ENCODE measurements at regions not wholly inside any gene's neighbourhood (a gene's known extent, or its start where the extent isn't known, plus 50 kb on each side); places are given as distances from the start of the nearest gene placed in this dataset.

DNA sequence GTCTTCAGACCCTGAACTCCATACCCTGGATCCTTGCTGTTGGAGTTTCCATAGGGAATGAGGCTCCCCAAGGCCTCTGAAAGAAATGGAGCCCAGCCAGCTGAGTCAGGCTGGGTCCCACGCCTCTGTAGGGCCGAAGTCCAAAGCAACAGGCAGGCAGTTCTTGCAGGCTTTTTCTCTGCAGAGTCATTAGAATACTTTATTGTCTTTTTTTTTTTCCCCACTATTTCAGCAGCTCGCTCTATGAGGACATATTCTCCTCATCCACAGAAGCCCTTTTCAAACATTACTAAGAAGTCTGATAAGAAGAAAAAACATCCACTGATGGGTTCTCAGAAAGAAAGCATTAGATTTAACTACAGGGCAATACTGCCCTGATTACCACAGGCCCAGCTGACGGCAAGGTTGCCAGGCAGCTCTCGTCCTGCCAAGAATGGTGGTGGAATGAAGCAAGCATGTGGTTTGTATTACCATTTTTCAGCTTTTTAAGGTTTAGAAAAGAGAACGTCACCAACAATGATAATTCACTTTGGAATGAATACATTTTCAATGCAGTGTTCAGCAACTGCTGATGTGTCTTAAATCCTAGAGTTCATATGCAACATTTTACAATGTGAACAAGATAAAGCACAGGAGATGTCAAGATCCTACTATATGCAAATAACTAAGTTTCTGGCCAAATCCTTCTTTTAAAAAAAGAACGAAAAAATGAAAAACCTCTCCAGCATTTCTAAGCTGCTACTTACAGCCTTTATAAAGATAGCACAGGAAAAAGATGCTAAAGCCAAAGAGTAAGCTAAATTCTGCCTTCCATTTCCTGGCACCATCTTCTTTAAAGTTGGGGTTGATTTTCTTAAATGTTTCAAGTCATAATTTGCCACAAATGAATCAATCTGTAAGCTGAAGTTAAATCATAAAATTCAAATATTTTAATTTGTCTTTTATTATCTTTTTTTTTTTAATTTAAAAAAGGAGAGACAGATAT lies 223.6 kb upstream of the CITED2 start:
- no peak for DNase-seq

GRCh38 chr6:139597087-139597763 lies 222.8 kb upstream of the CITED2 start:
- no peak for DNase-seq

DNA sequence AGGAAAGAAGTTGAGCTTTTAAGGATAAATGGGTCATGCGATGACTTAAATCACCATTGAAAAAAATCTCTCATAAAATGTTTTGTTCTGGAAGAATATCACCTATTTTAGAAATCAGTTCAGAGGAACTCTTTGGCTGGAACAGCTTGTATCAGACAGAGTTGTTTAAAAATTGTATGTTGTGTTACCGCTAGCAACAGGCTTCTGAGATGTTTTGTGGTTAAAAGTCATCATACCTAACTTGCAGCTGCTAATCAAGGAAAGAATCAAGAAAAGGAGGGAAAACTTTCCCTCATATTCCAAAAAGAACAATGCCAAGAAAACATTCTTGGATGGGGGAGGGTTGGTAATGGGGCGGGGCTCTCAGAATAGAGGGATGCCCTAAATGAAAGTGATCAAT lies 220.7 kb upstream of the CITED2 start:
- DNase-seq: no peak

DNA sequence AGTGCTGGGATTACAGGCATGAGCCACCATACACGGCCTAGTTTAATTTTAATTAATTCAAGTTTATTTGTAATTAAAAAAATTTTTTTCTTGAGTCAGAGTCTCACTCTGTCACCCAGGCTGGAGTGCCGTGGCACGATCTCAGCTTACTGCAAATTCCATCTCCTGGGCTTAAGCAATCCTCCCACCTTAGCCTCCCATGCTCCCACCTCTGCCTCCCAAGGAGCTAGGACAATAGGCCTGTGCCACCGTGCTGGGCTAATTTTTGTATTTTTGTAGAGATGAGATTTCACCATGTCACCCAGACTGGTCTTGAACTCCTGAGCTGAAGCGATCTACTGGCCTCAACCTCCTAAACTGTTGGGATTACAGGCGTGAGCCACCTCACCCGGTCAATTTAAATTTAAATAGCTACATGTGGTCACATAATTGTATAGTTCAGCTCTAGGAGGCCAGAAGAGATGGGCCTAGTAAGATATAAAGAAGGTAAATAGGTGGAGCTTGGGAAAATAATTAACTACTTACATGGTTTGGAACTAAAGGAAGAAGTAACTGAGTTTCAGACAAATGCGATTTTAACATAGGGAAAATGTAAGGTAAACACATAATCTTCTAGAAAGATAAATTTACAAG lies 220.0 kb upstream of the CITED2 start:
- no peak for DNase-seq

DNA sequence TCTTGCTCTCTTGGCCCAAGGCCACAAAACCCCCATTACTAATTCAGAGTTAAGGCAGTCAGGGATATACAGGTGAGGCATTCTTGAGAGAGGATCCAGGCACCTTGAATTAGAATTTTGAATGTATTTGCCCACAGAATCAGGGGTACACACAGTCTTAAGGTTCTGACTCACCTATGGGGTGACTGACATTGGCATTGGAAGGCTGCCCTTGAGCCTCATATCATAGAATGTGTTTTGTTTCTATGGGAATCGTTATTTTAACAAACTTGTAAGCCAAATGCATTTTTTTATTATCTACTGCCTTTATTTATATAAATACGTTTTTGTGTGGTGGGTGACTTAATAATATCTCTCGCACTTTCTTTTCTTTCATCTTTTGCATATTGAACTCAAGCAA lies 218.6 kb upstream of the CITED2 start:
- DNase-seq: no peak

DNA sequence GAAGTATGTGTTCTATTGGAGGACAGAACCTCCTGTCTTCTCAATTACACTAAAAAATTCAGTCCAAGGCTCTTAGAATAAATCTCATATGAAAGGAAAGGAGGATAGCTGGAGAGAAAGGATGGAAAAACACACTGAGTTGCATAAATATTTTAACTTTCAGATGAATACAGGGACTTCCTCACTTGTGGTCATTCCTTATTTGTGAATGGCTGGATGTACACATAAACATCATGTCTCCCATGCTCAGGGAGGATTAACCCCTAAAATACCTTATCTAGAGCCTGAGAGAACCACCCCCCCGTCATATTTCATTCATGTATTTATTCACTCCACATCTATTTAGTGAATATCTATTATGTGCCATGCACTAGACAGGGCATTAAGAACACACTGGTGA lies 217.6 kb upstream of the CITED2 start:
- DNase-seq: no peak

- DNase-seq: peak; percentile 31 to 47 (median 34)
These were observed 216.8 kb upstream of the CITED2 start for GRCh38 chr6:139591075-139591865.

- no peak for DNase-seq
These were observed 215.8 kb upstream of the CITED2 start for GRCh38 chr6:139590206-139590605.

GRCh38 chr6:139588734-139589593 lies 214.5 kb upstream of the CITED2 start:
- DNase-seq: no peak

DNA sequence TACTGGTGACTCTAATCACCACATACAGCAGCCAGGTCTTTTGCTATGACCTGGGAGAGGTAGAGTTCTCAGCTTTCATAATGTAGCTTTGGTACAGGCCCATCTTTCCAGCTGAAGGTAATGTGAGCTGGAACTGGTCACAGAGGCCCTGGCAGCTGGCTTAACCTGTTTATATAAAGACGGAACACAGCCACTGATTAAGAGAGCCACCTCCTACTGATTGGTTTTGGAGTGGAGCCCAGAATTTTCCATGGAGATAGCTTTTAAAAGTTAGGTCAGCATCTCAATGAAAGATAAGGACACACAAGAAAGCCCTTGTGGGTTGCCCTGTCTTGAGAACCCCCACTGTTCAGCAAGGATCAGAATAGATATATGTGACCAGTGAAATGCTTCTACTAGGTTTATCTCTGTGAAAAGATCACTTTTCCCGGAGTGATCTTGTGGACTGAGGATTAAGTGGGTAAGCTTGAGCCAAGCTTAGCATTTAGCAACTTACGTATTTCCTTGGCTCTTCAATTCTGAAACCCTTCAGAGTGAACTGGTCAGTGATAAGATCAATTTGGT lies 213.7 kb upstream of the CITED2 start:
- DNase-seq: no peak

GRCh38 chr6:139587469-139587868 lies 213.0 kb upstream of the CITED2 start:
- no peak for DNase-seq

DNA sequence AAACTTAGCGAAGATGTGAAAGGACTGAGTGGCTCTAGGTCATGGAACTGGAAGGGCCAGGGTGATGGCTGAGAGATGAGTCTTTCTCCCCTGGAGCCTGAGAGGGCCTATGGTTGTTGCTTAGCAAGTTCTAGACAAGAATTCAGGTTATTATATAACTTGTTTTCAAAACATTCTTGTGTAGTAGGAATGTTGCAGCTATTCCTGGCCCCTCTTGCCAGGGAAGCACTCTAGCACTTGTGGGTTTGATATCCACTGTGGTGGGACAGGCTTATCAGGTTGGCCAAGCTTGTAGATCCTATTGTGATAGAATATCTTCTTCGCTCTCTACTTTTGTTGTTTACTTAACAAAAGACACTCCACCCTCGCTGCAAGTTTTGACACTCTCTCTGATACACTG lies 211.8 kb upstream of the CITED2 start:
- no peak for DNase-seq

DNA sequence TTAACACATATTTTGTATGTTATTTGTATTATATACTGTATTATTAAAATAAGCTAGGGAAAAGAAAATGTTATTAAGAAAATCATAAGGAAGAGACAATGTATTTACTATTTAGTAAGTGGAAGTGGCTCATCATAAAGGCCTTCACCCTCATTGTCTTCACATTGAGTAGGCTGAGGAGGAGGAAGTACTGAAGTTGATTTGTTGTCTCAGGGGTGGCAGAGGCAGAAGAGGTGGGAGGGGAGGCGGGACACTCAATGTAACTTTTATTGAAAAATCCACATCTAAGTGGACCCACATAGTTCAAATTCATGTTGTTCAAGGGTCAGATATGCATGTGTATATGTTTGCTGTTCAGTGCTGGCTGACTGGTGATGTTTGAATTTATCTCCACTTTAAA lies 210.2 kb upstream of the CITED2 start:
- DNase-seq: peak in 1 of 3 donors; percentile 25

GRCh38 chr6:139583420-139583819 lies 209.0 kb upstream of the CITED2 start:
- no peak for DNase-seq

DNA sequence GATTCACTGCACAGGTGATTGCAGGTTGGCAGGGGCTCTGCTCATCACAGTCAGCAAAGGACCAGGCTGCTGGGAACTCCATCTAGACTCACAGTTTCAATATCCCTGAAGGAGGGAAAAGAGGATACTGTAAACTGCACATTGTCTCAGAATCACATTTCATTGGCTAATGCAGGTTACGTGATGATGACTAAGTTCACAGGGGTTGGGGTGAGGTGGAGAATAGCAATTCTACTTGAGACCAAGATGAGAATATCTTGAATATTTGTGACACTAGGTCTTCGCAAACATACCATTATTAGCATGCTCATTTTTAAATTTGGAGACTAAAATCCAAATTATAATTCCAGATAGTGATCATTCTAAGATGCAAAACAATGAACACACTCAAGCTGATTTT lies 208.5 kb upstream of the CITED2 start:
- DNase-seq: no peak

- no peak for DNase-seq
These were observed 207.0 kb upstream of the CITED2 start for GRCh38 chr6:139581485-139581865.

DNA sequence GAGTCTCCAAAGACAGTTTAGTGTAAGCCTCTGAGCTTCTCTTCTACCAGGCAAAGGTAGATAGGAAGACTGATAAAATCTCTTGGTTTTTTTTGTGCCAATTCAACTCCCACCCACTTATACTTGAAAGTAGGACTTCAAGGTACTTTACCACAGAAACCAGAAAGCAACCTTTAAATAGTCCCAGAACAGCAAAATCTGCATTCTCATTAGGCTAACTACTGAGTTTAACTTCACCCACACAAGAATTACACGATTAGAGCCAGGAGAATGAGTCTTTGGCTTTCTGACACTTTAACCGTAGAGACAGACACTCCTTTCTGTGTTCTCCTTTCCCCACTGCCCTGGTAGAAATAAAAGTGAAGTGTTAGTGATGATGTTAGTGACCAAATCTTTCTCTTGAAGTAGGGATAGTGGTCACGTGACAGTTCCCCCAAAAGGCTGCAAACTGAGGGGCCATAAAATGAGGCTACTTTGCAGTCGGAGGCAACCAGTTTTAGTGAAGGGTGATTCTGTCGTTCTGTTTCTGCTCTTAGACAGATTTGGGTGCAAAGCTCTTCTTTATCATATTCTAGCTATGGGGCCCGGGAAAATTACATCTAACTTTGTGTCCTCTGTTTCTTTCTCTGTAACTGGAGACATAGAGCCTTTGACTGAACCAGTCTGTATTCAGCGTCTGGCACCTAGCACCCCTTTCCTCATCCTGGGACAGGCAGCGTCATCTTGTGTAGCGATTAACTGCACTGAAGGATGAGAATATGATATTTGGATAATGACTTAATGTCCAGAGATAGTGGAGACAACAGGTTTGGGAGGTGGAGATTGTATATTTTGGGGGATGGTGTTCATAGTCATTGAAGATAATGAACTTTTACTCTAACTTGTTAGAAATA lies 206.4 kb upstream of the CITED2 start:
- no peak for DNase-seq

DNA sequence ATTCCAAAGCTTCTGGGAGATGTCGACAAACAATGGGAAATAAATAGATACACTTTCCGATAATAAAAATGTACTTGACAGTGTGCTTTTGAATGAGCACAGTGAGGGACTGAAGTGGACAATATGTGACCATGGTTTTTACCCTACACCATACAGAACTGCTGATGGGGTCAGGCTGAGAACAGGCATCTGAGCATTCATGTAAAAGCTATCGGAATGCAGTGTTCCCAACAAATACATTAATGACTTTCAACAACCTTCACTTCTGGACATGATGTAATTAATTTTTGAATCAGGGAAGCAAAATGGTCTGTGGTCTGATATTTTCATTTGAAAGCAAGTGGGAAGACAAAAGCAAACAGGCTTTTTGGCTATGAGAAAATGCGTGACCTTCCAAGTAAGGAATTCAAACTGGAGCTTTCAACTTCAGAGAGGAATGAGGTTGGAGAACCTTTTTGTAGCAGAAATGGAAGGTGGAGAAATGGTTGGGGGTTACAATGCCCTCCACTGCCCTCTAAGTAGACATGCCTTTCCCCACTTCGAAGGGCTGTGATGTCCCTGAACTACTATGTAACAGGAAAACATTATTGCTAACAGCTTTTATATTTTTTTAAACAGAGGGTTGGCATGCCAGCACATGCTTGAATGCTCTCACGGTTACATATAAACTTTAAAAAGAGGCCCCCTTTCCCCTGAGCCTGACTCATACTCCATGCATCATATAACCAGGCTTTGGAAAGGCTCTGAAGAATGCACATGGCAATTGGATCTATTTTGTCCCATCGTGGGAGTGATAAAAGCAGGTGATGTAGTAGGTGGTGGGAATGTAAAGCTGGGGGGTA lies 203.5 kb upstream of the CITED2 start:
- DNase-seq: no peak

DNA sequence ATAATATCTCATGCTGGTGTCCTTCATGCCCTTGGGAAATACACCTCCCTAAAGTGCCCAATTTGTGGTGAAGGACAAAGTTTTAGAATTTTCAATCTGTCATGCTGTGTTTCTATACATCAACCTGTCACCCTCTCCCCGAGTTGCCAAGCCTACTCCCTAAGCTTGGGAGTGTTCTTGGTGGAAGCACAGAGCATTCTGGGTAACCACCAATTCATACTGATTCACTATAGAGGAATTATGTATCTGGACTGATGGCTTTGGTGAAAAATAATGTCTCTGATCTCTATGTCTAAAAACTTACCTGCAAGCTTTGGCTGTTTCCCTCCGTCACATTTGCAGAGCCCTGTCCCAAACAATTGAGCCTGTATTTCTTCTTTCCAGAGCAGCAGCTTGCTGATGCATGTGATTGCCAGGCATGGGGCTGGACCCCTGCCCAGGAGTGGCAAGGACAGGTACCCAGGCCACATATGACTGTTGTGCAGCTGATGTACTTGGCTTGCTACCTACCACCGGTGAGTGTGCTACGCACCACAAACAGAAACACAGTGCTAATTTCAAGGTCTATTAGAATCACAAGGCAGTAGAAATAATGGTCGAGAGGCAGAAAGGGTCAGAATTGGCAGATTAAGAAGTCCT lies 202.8 kb upstream of the CITED2 start:
- no peak for DNase-seq

Data from suppressor macrophage treated with lipopolysaccharide for 1 hour (primary cell).